Spleen (tissue), 11 donors: ENCODE measurements at regions not wholly inside any gene's neighbourhood (a gene's known extent, or its start where the extent isn't known, plus 50 kb on each side); places are given as distances from the start of the nearest gene placed in this dataset.

Source experiments
- DNase-seq: peaks from one replicate; pipeline ENCODE4 v3.0.0-alpha.2; 2020
- H3K27ac ChIP-seq, 8 donors: fragments of 200-600 bp; sonication (generic) in 7 of 8; 1 replicate in 4 of 8; 2 replicates in 4 of 8; pipeline versions ENCODE4 v1.5.0 to v1.8.0; 2016 to 2021; ENCODE audit warnings: inconsistent platforms in 4 of 8, mild to moderate bottlenecking in 4 of 8, moderate library complexity in 1 of 8
- H3K27me3 ChIP-seq, 7 donors: fragments of 200-600 bp; sonication (generic) in 6 of 7; replicated peaks in 1 of 7; 1 replicate in 4 of 7; 2 replicates in 3 of 7; pipeline versions ENCODE4 v1.5.0 to v1.8.0; 2016 to 2021; ENCODE audit warnings: inconsistent platforms in 3 of 7, mild to moderate bottlenecking in 1 of 7
- H3K36me3 ChIP-seq, 6 donors: fragments of 200-600 bp; sonication (generic) in 5 of 6; 1 replicate in 4 of 6; 2 replicates in 2 of 6; pipeline versions ENCODE4 v1.5.0 to v1.8.0; 2016 to 2021; ENCODE audit warnings: inconsistent platforms in 2 of 6
- H3K4me1 ChIP-seq, 6 donors: fragments of 200-600 bp; sonication (generic) in 5 of 6; 1 replicate in 3 of 6; 2 replicates in 3 of 6; pipeline versions ENCODE4 v1.5.0 to v1.8.0; 2016 to 2021; ENCODE audit warnings: inconsistent platforms in 3 of 6
- H3K4me3 ChIP-seq, 8 donors: fragments of 200-600 bp; sonication (generic) in 7 of 8; 1 replicate in 4 of 8; 2 replicates in 4 of 8; pipeline versions ENCODE4 v1.5.0 to v1.8.0; 2016 to 2021; ENCODE audit warnings: inconsistent platforms in 4 of 8, mild to moderate bottlenecking in 4 of 8, moderate library complexity in 2 of 8
- H3K9me3 ChIP-seq, 8 donors: fragments of 200-600 bp; sonication (generic) in 7 of 8; 1 replicate in 4 of 8; 2 replicates in 4 of 8; pipeline versions ENCODE4 v1.5.0 to v1.8.0; 2016 to 2021; ENCODE audit warnings: inconsistent platforms in 4 of 8
- POLR2A ChIP-seq, 3 donors: fragments of 450-650 bp; IDR thresholded peaks; one replicate each; pipeline ENCODE4 v1.5.1; 2017; ENCODE audit warnings: antibody characterized with exemption in 3 of 3, mild to moderate bottlenecking in 1 of 3
- POLR2AphosphoS5 ChIP-seq, 3 donors: sonication (generic); formaldehyde crosslinking; IDR thresholded peaks; one replicate each; pipeline ENCODE4 v1.5.1; 2017; ENCODE audit warnings: antibody characterized with exemption in 3 of 3
- WGBS, 5 donors: extraction: QIAGEN DNeasy Blood & Tissue Kit in 3 of 5; methylation state at CpG; one replicate each; pipeline versions ENCODE4 v1.1.5 to v1.1.7; 2013 to 2018; 5-methylcytosine and 5-hydroxymethylcytosine counted together
- intact Hi-C: fragments of 100-400 bp; cut with DNase I; formaldehyde crosslinking; loops from one replicate; pipeline ENCODE4 v1.15.0; 2023; ENCODE audit warnings: low total_unique reads
- TF ChIP-seq, protein P1 (sequence below), 11 experiments: fragments of 200-600 bp in 7 of 11; fragments of 450-650 bp in 4 of 11; sonication (generic) in 4 of 11; IDR thresholded peaks in 8 of 11; conservative IDR thresholded peaks in 3 of 11; 1 replicate in 7 of 11; 2 replicates in 4 of 11; pipeline versions ENCODE4 v1.4.0 to v1.8.0; 2016 to 2021; ENCODE audit warnings: antibody characterized with exemption in 11 of 11, inconsistent platforms in 4 of 11, mild to moderate bottlenecking in 1 of 11
- donor health status: healthy with polysubstance abuse.
- donor health status: DM: no; HTN: no; CAD: no; lungs with moderate emphysema.
- donor health status: DM: no; HTN: no; CAD: no.
- donor health status: Bipolar disorder and iron deficiency.
- donor health status: healthy.
- donor health status: DM: no; HTN: no; CAD: no.
- donor health status: DM: yes; HTN: yes; CAD: no.

DNA sequence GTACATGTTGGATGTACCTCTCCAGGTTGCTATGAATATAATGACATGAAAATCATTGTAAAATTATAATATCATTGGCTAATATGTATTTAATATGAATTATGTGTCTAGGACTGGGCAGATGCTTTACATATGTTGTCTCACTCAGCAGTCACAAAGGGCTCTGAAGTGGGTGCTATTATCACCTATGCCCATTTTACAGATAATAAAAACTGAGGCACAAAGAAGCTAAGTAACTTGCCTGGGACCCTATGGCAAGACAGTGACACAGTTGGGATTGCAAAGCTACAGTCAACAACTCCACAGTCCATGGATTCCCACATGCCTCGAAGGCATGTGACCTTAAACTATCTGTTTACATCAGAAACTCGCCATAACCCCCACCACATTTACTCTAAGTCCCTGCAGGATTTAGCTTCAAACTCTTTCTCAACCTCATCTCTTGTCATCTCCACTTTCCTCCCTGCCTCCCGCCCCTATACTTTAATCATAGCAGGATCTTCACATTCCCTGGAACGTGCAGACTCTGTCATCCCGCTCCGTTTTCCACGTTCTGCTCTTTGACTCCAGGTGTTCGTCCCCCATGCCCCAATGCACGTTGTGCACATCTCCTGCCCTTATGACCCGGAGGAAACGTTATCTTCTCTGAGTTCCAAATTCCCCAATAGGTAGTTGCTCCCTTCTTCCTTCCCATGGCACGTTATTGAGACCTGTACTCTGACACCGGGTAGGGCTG, 143.0 kb upstream of the NRIP1 start:
- Histone ChIP-seq H3K27ac (no peak overlapping the region), H3K9me3 (no peaks in the 10 kb centered on the region), H3K36me3 (no peaks in the 10 kb centered on the region), H3K27me3 (no peaks in the 10 kb centered on the region), H3K4me3 (no peak overlapping the region), H3K4me1 (peaks cover 5 to 50% (median 38%) of the 10 kb centered on the region in 6 donors)
- 85 to 93% (median 91%) methylated on average over 13 of the region's 13 CpGs for WGBS, 5 donors
- DNase-seq, result no peak
- TF ChIP-seq POLR2A (IDR thresholded peaks at IDR 0.05) (no peak), POLR2AphosphoS5 (IDR thresholded peaks at IDR 0.05) (no peak)
- TF ChIP-seq, protein P1, sequence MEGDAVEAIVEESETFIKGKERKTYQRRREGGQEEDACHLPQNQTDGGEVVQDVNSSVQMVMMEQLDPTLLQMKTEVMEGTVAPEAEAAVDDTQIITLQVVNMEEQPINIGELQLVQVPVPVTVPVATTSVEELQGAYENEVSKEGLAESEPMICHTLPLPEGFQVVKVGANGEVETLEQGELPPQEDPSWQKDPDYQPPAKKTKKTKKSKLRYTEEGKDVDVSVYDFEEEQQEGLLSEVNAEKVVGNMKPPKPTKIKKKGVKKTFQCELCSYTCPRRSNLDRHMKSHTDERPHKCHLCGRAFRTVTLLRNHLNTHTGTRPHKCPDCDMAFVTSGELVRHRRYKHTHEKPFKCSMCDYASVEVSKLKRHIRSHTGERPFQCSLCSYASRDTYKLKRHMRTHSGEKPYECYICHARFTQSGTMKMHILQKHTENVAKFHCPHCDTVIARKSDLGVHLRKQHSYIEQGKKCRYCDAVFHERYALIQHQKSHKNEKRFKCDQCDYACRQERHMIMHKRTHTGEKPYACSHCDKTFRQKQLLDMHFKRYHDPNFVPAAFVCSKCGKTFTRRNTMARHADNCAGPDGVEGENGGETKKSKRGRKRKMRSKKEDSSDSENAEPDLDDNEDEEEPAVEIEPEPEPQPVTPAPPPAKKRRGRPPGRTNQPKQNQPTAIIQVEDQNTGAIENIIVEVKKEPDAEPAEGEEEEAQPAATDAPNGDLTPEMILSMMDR (IDR thresholded peaks at IDR 0.05 in 8 of 11, conservative IDR thresholded peaks at IDR 0.05 in 3 of 11), result no peak
- intact Hi-C loops, result no loop called here

DNA sequence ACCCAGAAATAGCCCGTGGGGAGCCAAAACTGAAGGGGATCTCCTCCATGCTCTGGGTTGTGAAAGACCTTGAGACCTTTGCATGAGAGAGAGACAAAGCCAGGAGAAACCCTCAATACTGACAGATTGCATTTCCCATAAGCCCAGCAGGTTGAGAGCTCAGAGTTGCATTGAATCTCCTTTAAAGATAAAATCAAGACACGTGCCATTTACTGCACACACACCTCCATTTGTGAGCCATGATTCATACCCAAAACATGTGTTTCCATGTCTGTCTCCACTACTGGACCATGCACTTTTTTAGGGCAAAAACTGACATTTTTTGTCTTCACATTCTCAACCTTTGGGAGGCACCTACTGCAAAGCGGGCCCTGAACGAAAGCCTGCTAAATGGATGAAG, 144.0 kb upstream of the NRIP1 start:
- Histone ChIP-seq H3K4me3 (no peak overlapping the region), H3K27ac (no peak overlapping the region), H3K27me3 (no peaks in the 10 kb centered on the region), H3K36me3 (no peaks in the 10 kb centered on the region), H3K4me1 (peaks cover 5 to 51% (median 39%) of the 10 kb centered on the region in 6 donors), H3K9me3 (no peaks in the 10 kb centered on the region)
- intact Hi-C loops, result no loop called here
- TF ChIP-seq POLR2A (IDR thresholded peaks at IDR 0.05) (no peak), POLR2AphosphoS5 (IDR thresholded peaks at IDR 0.05) (no peak)
- TF ChIP-seq, protein P1 (IDR thresholded peaks at IDR 0.05 in 8 of 11, conservative IDR thresholded peaks at IDR 0.05 in 3 of 11), result no peak
- DNase-seq, result no peak
- 82 to 95% (median 90%) methylated on average over 3 to 4 of the region's 4 CpGs for WGBS, 5 donors

DNA sequence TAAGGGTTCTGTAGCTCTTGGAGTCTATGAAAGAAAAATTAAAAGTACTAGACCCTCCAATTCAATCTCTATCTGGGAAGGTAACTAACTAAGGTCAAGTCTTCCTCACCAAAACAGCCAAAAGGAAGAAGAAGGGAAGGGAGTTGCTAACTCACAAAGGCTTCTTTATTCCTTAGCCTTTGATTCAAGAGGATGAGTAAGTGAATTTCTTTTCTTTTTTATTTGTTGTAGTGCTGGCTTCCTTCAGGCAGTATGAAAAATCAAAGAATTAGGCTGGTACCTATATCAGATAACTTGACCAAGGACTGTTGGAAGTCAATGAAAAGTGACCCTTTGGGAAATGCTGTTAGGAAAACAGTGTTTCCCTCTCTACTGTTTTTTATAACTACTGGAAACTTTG, 144.4 kb upstream of the NRIP1 start:
- intact Hi-C loops, result no loop called here
- H3K27ac ChIP-seq, result no peak overlapping the region
- DNase-seq, result no peak
- no peaks in the 10 kb centered on the region for H3K27me3 ChIP-seq
- H3K9me3 ChIP-seq, result no peaks in the 10 kb centered on the region
- H3K36me3 ChIP-seq, result no peaks in the 10 kb centered on the region
- TF ChIP-seq POLR2A (IDR thresholded peaks at IDR 0.05) (no peak), POLR2AphosphoS5 (IDR thresholded peaks at IDR 0.05) (no peak)
- TF ChIP-seq, protein P1 (IDR thresholded peaks at IDR 0.05 in 8 of 11, conservative IDR thresholded peaks at IDR 0.05 in 3 of 11), result no peak
- peaks cover 5 to 51% (median 39%) of the 10 kb centered on the region in 6 donors for H3K4me1 ChIP-seq
- H3K4me3 ChIP-seq, result no peak overlapping the region

DNA sequence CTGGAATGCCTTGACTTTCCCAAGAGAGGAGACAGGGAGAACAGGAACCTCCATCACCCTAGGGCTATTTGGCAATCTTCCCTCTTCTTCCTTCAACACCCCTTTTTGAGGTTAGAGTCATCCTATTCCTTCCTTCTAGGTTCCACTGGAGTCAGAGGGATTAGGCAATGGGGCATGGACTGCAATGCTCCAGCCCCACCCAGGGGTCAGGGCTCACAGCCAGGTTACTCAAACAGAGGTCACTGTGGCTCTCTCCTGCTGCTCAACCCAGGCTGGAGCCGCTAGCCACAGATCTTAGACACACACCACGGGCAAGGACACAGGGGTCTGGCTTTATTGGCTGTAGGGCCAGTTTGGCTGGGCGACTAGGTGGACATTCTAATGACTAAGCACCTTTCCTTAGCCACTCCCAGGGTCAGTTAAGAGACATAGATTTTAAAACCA, 145.5 kb upstream of the NRIP1 start:
- DNase-seq, result peak; percentile 73
- WGBS, 5 donors, result 50 to 78% (median 64%) methylated on average over 3 of the region's 3 CpGs
- TF ChIP-seq POLR2A (IDR thresholded peaks at IDR 0.05) (no peak), POLR2AphosphoS5 (IDR thresholded peaks at IDR 0.05) (peak in 1 of 3 donors; percentile 34)
- Histone ChIP-seq H3K36me3 (no peaks in the 10 kb centered on the region), H3K4me3 (no peak overlapping the region), H3K9me3 (no peaks in the 10 kb centered on the region), H3K4me1 (peaks cover 5 to 51% (median 39%) of the 10 kb centered on the region in 6 donors), H3K27ac (peak overlapping the region in 4 of 8 donors; percentile 21 to 51 (median 40)), H3K27me3 (no peaks in the 10 kb centered on the region)
- intact Hi-C loops, result no loop called here
